ENCODE measurements at regions not wholly inside any gene's neighbourhood (a gene's known extent, or its start where the extent isn't known, plus 50 kb on each side); places are given as distances from the start of the nearest gene placed in this dataset.

- H3K4me2 ChIP-seq (ENCODE audit: low read length) = no peak overlapping the region
These were observed 94.1 kb downstream of the FAM43A start for GRCh38 chr3:194779729-194780224.

GRCh38 chr3:194780706-194781105 is 95.0 kb downstream of the FAM43A start:
- Histone ChIP-seq H3K9me2 (ENCODE audit: insufficient read depth, low read length) (no peaks in the 10 kb centered on the region), H3F3A (ENCODE audit: insufficient read depth, low read length, poor library complexity, severe bottlenecking) (no peaks in the 10 kb centered on the region), H4K20me1 (ENCODE audit: insufficient read depth) (no peaks in the 10 kb centered on the region), H3K27ac (ENCODE audit: low read length) (no peak overlapping the region), H2AFZ (ENCODE audit: low read depth, low read length) (no peak overlapping the region), H3K36me3 (ENCODE audit: insufficient read depth, low read length) (no peaks in the 10 kb centered on the region), H3K79me2 (replicated peaks; ENCODE audit: insufficient read depth, low read length) (no peaks in the 10 kb centered on the region), H3K9ac (ENCODE audit: low read length) (no peak overlapping the region), H3K27me3 (ENCODE audit: insufficient read depth, low read depth, low read length) (no peaks in the 10 kb centered on the region), H3K4me3 (ENCODE audit: low read length) (no peak overlapping the region), H3K9me3 (ENCODE audit: low read length) (no peaks in the 10 kb centered on the region), H3K4me2 (ENCODE audit: low read length) (no peak overlapping the region)
- no peak for TF ChIP-seq SMC3 (conservative IDR thresholded peaks at IDR 0.05; ENCODE audit: poor library complexity)
- TF ChIP-seq EZH2 (IDR thresholded peaks at IDR 0.05; ENCODE audit: borderline replicate concordance, insufficient read depth, low read length, poor library complexity, severe bottlenecking) = no peak
- no peak for TF ChIP-seq RAD21 (conservative IDR thresholded peaks at IDR 0.05)
- TF ChIP-seq CTCF (IDR thresholded peaks at IDR 0.05; ENCODE audit: poor library complexity, severe bottlenecking) = no peak
- no peak for TF ChIP-seq MXI1 (conservative IDR thresholded peaks at IDR 0.05; ENCODE audit: poor library complexity, severe bottlenecking)
- TF ChIP-seq TAF1 (IDR thresholded peaks at IDR 0.05; ENCODE audit: low read depth) = no peak
- TF ChIP-seq EP300 (conservative IDR thresholded peaks at IDR 0.05; ENCODE audit: poor library complexity, severe bottlenecking) = no peak

More at GRCh38 chr3:194779729-194780224, 94.1 kb downstream of the FAM43A start:
- Histone ChIP-seq H3K9ac (ENCODE audit: low read length) (no peak overlapping the region), H4K20me1 (ENCODE audit: insufficient read depth) (no peaks in the 10 kb centered on the region), H3F3A (ENCODE audit: insufficient read depth, low read length, poor library complexity, severe bottlenecking) (no peaks in the 10 kb centered on the region), H3K27ac (ENCODE audit: low read length) (no peak overlapping the region), H2AFZ (ENCODE audit: low read depth, low read length) (no peak overlapping the region), H3K9me3 (ENCODE audit: low read length) (no peaks in the 10 kb centered on the region), H3K9me2 (ENCODE audit: insufficient read depth, low read length) (no peaks in the 10 kb centered on the region), H3K36me3 (ENCODE audit: insufficient read depth, low read length) (no peaks in the 10 kb centered on the region), H3K27me3 (ENCODE audit: insufficient read depth, low read depth, low read length) (no peaks in the 10 kb centered on the region), H3K79me2 (replicated peaks; ENCODE audit: insufficient read depth, low read length) (no peaks in the 10 kb centered on the region), H3K4me3 (ENCODE audit: low read length) (no peak overlapping the region)
- TF ChIP-seq MXI1 (conservative IDR thresholded peaks at IDR 0.05; ENCODE audit: poor library complexity, severe bottlenecking) = no peak
- no peak for TF ChIP-seq SMC3 (conservative IDR thresholded peaks at IDR 0.05; ENCODE audit: poor library complexity)
- no peak for TF ChIP-seq CTCF (IDR thresholded peaks at IDR 0.05; ENCODE audit: poor library complexity, severe bottlenecking)
- TF ChIP-seq RAD21 (conservative IDR thresholded peaks at IDR 0.05) = no peak
- no peak for TF ChIP-seq EP300 (conservative IDR thresholded peaks at IDR 0.05; ENCODE audit: poor library complexity, severe bottlenecking)
- TF ChIP-seq TAF1 (IDR thresholded peaks at IDR 0.05; ENCODE audit: low read depth) = no peak
- no peak for TF ChIP-seq REST (IDR thresholded peaks at IDR 0.05; ENCODE audit: borderline replicate concordance)
- no peak for TF ChIP-seq EZH2 (IDR thresholded peaks at IDR 0.05; ENCODE audit: borderline replicate concordance, insufficient read depth, low read length, poor library complexity, severe bottlenecking)
- no peak for TF ChIP-seq POLR2AphosphoS5 (IDR thresholded peaks at IDR 0.05)
